ENCODE measurements at regions not wholly inside any gene's neighbourhood (a gene's known extent, or its start where the extent isn't known, plus 50 kb on each side); places are given as distances from the start of the nearest gene placed in this dataset.

DNA sequence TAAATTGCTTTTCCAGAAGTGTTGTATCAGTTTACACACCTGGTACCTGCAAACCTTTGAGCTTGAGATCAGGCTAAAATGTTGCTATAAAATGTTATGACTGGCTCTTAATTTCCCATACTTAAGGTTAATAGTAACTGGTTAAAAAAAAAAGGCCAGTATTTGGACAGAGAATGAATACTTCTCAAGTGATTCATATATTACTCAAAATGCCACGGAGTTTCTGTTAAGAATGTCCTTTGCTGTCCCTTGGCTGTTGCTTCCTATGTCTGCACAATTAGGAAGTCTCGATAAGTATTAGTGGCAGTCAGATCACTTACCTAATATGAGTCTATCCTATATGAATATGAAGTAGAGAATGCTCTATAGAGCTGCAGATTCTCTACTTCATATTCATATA, 232.2 kb upstream of the IGFBP7 start:
- TF ChIP-seq EZH2 (IDR thresholded peaks at IDR 0.05; ENCODE audit: borderline replicate concordance, low read length) = no peak
- TF ChIP-seq, protein P1, sequence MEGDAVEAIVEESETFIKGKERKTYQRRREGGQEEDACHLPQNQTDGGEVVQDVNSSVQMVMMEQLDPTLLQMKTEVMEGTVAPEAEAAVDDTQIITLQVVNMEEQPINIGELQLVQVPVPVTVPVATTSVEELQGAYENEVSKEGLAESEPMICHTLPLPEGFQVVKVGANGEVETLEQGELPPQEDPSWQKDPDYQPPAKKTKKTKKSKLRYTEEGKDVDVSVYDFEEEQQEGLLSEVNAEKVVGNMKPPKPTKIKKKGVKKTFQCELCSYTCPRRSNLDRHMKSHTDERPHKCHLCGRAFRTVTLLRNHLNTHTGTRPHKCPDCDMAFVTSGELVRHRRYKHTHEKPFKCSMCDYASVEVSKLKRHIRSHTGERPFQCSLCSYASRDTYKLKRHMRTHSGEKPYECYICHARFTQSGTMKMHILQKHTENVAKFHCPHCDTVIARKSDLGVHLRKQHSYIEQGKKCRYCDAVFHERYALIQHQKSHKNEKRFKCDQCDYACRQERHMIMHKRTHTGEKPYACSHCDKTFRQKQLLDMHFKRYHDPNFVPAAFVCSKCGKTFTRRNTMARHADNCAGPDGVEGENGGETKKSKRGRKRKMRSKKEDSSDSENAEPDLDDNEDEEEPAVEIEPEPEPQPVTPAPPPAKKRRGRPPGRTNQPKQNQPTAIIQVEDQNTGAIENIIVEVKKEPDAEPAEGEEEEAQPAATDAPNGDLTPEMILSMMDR (IDR thresholded peaks at IDR 0.05; ENCODE audit: low read length) = no peak

Measured in OCI-LY1 (cell line).